ENCODE measurements at regions not wholly inside any gene's neighbourhood (a gene's known extent, or its start where the extent isn't known, plus 50 kb on each side); places are given as distances from the start of the nearest gene placed in this dataset.

GRCh38 chr2:4597400-4597799 lies 894.0 kb downstream of the DCDC2C start:
- Histone ChIP-seq H3K27ac (no peak overlapping the region), H3K27me3 (ENCODE audit: control insufficient read depth, insufficient read depth, low read length) (no peaks in the 10 kb centered on the region), H3K4me2 (ENCODE audit: low read length) (no peak overlapping the region), H3K4me1 (no peaks in the 10 kb centered on the region), H3K9ac (no peak overlapping the region), H3K4me3 (ENCODE audit: low read depth, low read length) (no peak overlapping the region), H3K79me2 (no peaks in the 10 kb centered on the region), H3K9me3 (ENCODE audit: control insufficient read depth, low read length) (no peaks in the 10 kb centered on the region), H2AFZ (no peak overlapping the region), H3K36me3 (ENCODE audit: control insufficient read depth, insufficient read depth, low read length) (no peaks in the 10 kb centered on the region)
- TF ChIP-seq, protein P1, sequence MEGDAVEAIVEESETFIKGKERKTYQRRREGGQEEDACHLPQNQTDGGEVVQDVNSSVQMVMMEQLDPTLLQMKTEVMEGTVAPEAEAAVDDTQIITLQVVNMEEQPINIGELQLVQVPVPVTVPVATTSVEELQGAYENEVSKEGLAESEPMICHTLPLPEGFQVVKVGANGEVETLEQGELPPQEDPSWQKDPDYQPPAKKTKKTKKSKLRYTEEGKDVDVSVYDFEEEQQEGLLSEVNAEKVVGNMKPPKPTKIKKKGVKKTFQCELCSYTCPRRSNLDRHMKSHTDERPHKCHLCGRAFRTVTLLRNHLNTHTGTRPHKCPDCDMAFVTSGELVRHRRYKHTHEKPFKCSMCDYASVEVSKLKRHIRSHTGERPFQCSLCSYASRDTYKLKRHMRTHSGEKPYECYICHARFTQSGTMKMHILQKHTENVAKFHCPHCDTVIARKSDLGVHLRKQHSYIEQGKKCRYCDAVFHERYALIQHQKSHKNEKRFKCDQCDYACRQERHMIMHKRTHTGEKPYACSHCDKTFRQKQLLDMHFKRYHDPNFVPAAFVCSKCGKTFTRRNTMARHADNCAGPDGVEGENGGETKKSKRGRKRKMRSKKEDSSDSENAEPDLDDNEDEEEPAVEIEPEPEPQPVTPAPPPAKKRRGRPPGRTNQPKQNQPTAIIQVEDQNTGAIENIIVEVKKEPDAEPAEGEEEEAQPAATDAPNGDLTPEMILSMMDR (IDR thresholded peaks at IDR 0.05): no peak

- Histone ChIP-seq H2AFZ (no peak overlapping the region), H3K79me2 (no peaks in the 10 kb centered on the region), H3K36me3 (ENCODE audit: control insufficient read depth, insufficient read depth, low read length) (no peaks in the 10 kb centered on the region), H3K9ac (no peak overlapping the region), H3K4me2 (ENCODE audit: low read length) (no peak overlapping the region), H3K4me1 (no peaks in the 10 kb centered on the region), H3K27me3 (ENCODE audit: control insufficient read depth, insufficient read depth, low read length) (no peaks in the 10 kb centered on the region), H3K27ac (no peak overlapping the region), H3K9me3 (ENCODE audit: control insufficient read depth, low read length) (no peaks in the 10 kb centered on the region), H3K4me3 (ENCODE audit: low read depth, low read length) (no peak overlapping the region)
- TF ChIP-seq, protein P1 (IDR thresholded peaks at IDR 0.05): no peak
Observed at GRCh38 chr2:4604767-4605166, 901.4 kb downstream of the DCDC2C start.

DNA sequence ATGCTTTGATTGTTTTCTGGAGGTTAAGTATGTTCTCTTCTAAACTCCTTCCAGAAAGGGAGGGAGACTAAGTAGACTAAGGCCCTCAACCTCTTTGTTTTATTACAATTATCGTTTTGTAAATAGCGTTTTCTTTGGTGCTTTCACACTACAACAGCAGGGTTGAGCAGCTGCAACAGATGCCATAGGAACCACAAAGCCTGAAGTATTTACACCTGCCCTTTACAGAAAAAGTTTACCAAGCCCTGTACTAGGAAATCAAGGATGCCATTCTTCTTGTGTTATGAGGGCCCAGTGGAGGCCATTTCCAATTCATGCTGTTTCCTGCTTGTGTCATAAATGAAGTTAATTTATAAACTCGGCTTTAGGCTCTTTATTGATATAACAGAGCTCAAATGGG lies 914.8 kb downstream of the DCDC2C start:
- H3K27me3 ChIP-seq (ENCODE audit: control insufficient read depth, insufficient read depth, low read length): no peaks in the 10 kb centered on the region
- H3K4me3 ChIP-seq (ENCODE audit: low read depth, low read length): no peak overlapping the region
- H3K36me3 ChIP-seq (ENCODE audit: control insufficient read depth, insufficient read depth, low read length): no peaks in the 10 kb centered on the region
- H3K9me3 ChIP-seq (ENCODE audit: control insufficient read depth, low read length): no peaks in the 10 kb centered on the region
- no peak overlapping the region for H3K9ac ChIP-seq
- H3K79me2 ChIP-seq: no peaks in the 10 kb centered on the region
- TF ChIP-seq, protein P1 (IDR thresholded peaks at IDR 0.05): no peak
- no peaks in the 10 kb centered on the region for H3K4me1 ChIP-seq
- no peak overlapping the region for H2AFZ ChIP-seq
- no peak overlapping the region for H3K27ac ChIP-seq
- no peak overlapping the region for H3K4me2 ChIP-seq (ENCODE audit: low read length)

DNA sequence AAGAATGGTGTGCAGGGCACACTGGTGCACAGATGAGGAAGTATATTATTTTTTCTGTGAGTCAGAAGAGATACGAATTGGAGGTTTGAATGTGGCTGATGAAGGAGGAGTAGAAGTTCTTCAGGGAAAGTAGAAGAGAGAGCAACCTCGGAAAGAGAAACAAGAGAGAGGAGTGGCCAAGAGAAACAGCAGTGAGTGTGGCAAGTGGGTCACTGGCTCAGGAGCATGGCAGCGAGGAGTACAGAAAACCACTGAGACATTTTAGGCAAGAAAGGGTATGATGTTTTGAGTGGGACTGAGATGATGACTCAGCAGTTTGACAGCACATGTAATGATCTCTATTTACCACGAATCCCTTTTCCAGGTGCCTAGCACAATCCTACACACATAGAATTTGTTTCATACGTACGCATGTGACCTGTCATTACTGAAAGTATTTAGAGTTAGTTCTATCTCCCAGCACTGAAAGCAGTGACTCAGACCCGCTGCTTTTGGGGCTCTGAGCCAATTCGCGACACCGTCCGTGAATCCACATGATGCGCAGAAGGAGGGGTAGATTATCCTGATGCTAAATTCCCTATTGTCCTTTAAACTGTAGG lies 915.4 kb downstream of the DCDC2C start:
- Histone ChIP-seq H3K9me3 (ENCODE audit: control insufficient read depth, low read length) (no peaks in the 10 kb centered on the region), H3K27ac (no peak overlapping the region), H3K79me2 (no peaks in the 10 kb centered on the region), H2AFZ (no peak overlapping the region), H3K4me2 (ENCODE audit: low read length) (no peak overlapping the region), H3K4me3 (ENCODE audit: low read depth, low read length) (no peak overlapping the region), H3K36me3 (ENCODE audit: control insufficient read depth, insufficient read depth, low read length) (no peaks in the 10 kb centered on the region), H3K27me3 (ENCODE audit: control insufficient read depth, insufficient read depth, low read length) (no peaks in the 10 kb centered on the region), H3K9ac (no peak overlapping the region), H3K4me1 (no peaks in the 10 kb centered on the region)
- TF ChIP-seq, protein P1 (IDR thresholded peaks at IDR 0.05): no peak

DNA sequence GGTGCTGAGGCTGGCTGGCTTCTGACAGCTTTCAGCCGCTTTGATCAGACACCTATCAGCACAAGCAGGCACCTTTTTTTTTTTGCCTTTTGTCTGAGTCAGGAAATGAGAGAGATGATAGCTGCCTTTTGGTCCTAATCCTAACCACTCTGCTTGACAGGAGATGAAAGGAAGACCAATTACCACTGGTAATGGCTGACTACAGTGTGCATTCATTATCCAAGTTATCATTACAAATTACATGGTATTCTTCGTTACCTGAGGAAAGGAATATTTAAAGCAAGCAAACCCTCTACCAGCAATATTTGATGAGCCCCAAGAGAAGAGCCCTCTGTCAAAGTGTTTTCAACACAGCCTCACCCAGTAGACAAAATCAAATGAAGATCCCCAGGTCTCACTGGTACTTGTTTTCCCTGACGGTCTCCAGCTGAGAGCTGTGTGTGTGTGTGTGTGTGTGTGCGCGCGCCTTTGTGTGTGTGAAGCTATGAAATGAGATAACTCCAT lies 925.7 kb downstream of the DCDC2C start:
- Histone ChIP-seq H2AFZ (no peak overlapping the region), H3K4me3 (ENCODE audit: low read depth, low read length) (no peak overlapping the region), H3K4me1 (no peaks in the 10 kb centered on the region)

More for the DNA sequence above, 925.7 kb downstream of the DCDC2C start:
- H3K9ac ChIP-seq: no peak overlapping the region
- no peak overlapping the region for H3K27ac ChIP-seq
- H3K79me2 ChIP-seq: no peaks in the 10 kb centered on the region
- no peaks in the 10 kb centered on the region for H3K27me3 ChIP-seq (ENCODE audit: control insufficient read depth, insufficient read depth, low read length)
- H3K9me3 ChIP-seq (ENCODE audit: control insufficient read depth, low read length): no peaks in the 10 kb centered on the region
- TF ChIP-seq, protein P1 (IDR thresholded peaks at IDR 0.05): no peak
- H3K4me2 ChIP-seq (ENCODE audit: low read length): no peak overlapping the region
- no peaks in the 10 kb centered on the region for H3K36me3 ChIP-seq (ENCODE audit: control insufficient read depth, insufficient read depth, low read length)

Measured in parathyroid adenoma (tissue), 2 donors.